Brain microvascular endothelial cell (primary cell): ENCODE measurements at regions not wholly inside any gene's neighbourhood (a gene's known extent, or its start where the extent isn't known, plus 50 kb on each side); places are given as distances from the start of the nearest gene placed in this dataset.

Experiments
- DNase-seq: peaks from one replicate; pipeline ENCODE4 v3.0.0-alpha.2; 2020
- H3K27ac ChIP-seq: fragments of 250-450 bp; sonication (Bioruptor Pico); 2 replicates; pipeline ENCODE4 v1.5.1; 2020; ENCODE audit warnings: mild to moderate bottlenecking, moderate library complexity
- H3K27me3 ChIP-seq: fragments of 250-450 bp; sonication (Bioruptor Pico); replicated peaks from 2 replicates; pipeline ENCODE4 v1.5.1; 2020; ENCODE audit warnings: mild to moderate bottlenecking
- H3K36me3 ChIP-seq: fragments of 250-450 bp; sonication (Bioruptor Pico); replicated peaks from 2 replicates; pipeline ENCODE4 v1.5.1; 2020; ENCODE audit warnings: mild to moderate bottlenecking
- H3K4me3 ChIP-seq: 2 replicates; pipeline ENCODE4 v1.5.1; 2011; ENCODE audit warnings: low read depth, mild to moderate bottlenecking, control low read depth, low read length, moderate library complexity
- in situ Hi-C: cut with HindIII; loops from 2 replicates; pipeline ENCODE4 v1.10.0; 2017; ENCODE audit warnings: low sequenced_read_pairs, low pct_ligation_motif_present
- TF ChIP-seq, protein P1 (sequence below): IDR thresholded peaks from 2 replicates; pipeline ENCODE4 v1.5.1; 2011; ENCODE audit warnings: low read depth, mild to moderate bottlenecking, moderate library complexity, low read length, control low read depth, inconsistent platforms; ENCODE audit errors: missing control alignments

DNA sequence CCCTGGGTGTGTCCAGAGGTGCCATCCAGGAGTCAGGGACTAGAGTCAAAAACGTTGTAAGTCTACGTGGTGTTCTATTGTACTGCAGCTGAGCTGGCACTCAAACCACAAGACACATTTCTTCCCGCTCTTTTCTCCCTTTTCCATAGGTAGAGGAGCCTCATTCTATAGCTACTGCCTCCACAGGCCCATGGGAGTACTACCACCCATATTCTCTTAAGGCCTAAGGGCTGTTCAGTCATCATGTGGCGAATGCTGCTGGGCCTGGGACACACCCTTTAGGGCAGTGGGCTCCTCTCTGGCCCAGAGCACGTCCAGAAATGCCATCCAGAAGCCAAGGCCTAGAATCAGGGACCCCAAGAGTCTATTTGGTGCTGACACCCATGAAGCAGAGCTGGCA, 1271.7 kb downstream of the CNTNAP5 start:
- no peaks in the 10 kb centered on the region for H3K36me3 ChIP-seq
- no peak for DNase-seq
- TF ChIP-seq, protein P1, sequence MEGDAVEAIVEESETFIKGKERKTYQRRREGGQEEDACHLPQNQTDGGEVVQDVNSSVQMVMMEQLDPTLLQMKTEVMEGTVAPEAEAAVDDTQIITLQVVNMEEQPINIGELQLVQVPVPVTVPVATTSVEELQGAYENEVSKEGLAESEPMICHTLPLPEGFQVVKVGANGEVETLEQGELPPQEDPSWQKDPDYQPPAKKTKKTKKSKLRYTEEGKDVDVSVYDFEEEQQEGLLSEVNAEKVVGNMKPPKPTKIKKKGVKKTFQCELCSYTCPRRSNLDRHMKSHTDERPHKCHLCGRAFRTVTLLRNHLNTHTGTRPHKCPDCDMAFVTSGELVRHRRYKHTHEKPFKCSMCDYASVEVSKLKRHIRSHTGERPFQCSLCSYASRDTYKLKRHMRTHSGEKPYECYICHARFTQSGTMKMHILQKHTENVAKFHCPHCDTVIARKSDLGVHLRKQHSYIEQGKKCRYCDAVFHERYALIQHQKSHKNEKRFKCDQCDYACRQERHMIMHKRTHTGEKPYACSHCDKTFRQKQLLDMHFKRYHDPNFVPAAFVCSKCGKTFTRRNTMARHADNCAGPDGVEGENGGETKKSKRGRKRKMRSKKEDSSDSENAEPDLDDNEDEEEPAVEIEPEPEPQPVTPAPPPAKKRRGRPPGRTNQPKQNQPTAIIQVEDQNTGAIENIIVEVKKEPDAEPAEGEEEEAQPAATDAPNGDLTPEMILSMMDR: no peak
- H3K4me3 ChIP-seq: no peak overlapping the region
- in situ Hi-C loops: no loop called here
- no peaks in the 10 kb centered on the region for H3K27me3 ChIP-seq
- H3K27ac ChIP-seq: no peak overlapping the region

DNA sequence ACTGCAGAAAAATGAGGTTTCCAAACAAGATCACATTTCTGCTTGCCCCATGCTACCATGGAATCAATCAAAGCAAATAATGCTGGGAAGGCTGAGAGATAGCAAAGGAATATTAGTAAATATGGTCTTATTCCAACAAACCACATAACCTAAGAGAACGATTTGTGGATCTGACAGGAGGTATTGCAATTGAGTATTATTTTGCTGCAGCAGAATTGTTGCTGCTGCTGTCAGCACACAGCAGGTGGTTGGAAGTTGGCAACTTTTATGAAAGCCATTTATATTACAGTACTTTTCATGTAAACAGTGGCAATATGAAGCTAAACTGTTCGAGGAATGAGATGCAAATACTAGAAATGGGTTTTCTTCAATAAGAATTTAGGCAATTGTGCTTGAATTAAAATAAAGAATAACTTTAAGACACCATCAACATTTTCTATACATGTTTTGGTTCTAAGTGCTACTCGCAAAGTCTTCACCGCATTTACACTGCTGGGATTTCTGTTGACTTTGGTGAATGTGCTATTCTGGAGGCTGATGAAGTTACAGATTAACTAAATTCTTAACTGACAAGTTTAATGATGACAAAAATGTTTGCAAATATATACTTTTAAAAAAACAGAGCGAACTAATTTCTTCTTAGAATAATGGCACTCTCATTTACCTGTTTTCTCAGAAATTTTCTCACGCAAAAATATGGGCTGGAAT, 1285.7 kb downstream of the CNTNAP5 start:
- TF ChIP-seq, protein P1: no peak
- Histone ChIP-seq H3K36me3 (no peaks in the 10 kb centered on the region), H3K27ac (no peak overlapping the region), H3K4me3 (no peak overlapping the region), H3K27me3 (no peaks in the 10 kb centered on the region)
- DNase-seq: no peak
- in situ Hi-C loops: no loop called here

DNA sequence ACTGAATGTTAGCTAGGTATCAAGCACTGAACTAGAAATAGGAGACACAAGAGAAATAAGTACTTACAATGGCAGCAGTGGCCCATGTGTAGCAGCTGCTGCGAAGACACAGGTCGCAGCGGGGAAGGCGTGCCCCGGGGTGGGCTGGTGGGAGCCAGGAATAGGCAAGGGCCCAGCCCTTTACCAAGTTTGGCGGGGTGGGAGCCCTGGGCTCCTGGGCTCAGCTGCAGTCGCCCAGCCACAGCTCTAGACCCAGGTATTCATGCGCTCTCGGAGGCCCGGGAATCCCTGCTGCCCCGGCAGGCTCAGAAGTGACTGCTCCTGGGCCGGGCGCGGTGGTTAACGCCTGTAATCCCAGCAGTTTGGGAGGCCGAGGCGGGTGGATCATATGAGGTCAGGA, 1287.3 kb downstream of the CNTNAP5 start:
- TF ChIP-seq, protein P1: no peak
- Histone ChIP-seq H3K36me3 (no peaks in the 10 kb centered on the region), H3K27ac (no peak overlapping the region), H3K27me3 (no peaks in the 10 kb centered on the region), H3K4me3 (no peak overlapping the region)
- in situ Hi-C loops: no loop called here
- DNase-seq: no peak

DNA sequence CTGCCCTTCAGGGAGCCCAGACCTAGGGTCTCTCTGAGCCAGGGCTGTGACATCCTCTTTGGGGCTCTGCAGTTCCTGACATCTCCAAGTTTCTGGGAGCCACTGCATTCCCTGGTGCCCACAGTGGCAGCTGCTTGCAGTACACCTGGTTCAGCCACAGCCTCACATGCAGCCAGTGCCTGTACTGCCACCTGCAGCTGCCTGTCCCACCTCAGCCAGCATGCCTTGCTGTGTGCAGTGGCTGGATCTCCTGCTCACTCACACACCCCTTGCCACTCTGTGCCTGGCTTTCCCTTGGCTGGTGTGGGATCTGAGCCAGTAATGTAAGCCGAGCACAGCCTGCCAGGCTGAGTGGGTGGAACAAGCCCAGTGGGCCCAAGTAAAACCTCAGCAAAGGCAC, 1288.7 kb downstream of the CNTNAP5 start:
- TF ChIP-seq, protein P1: no peak
- no peaks in the 10 kb centered on the region for H3K36me3 ChIP-seq
- DNase-seq: no peak
- no peaks in the 10 kb centered on the region for H3K27me3 ChIP-seq
- no peak overlapping the region for H3K4me3 ChIP-seq
- no peak overlapping the region for H3K27ac ChIP-seq
- in situ Hi-C loops: no loop called here

DNA sequence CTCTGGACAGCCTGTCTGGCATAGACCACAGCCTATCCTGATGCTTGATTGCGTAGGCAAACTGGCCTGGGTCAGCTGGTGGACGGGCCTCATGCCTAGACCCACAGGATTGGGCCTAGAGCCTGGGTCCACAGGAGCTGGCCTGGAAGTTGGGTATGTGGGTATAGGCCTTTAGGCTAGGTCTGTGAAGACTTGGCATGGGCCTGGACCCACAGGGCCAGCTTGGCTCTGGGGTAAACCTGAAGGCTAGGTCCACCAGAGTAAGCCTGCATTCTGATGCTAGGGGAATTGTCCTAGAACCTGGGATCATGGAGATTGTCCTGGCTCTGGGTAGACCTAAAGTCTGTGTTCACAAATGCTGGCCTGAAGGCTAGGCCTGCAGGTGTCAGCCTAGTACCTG, 1293.7 kb downstream of the CNTNAP5 start:
- Histone ChIP-seq H3K4me3 (no peak overlapping the region), H3K27me3 (no peaks in the 10 kb centered on the region), H3K27ac (no peak overlapping the region), H3K36me3 (no peaks in the 10 kb centered on the region)
- DNase-seq: no peak
- in situ Hi-C loops: no loop called here
- TF ChIP-seq, protein P1: no peak

DNA sequence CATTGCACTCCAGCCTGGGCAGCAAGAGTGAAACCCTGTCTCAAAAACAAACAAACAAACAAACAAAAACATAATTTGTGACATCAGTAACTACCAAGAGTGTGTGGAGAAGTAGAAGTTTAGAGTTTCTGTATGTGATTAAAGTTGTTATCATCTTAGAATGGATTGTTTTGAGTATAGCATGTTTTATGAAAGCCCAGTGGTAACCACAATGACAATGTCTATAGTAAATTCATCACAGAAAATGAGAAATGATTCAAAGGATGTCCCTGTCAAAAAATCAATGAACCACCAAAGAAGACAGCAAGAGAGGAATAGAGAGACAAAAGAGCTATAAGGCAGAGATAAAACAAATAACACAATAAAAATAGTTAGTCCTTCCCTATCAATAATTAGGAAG, 1299.2 kb downstream of the CNTNAP5 start:
- H3K27ac ChIP-seq: no peak overlapping the region
- no peaks in the 10 kb centered on the region for H3K27me3 ChIP-seq
- no peak overlapping the region for H3K4me3 ChIP-seq
- in situ Hi-C loops: no loop called here
- no peaks in the 10 kb centered on the region for H3K36me3 ChIP-seq
- DNase-seq: no peak
- TF ChIP-seq, protein P1: no peak
